LNCaP clone FGC (cell line): ENCODE measurements at regions not wholly inside any gene's neighbourhood (a gene's known extent, or its start where the extent isn't known, plus 50 kb on each side); places are given as distances from the start of the nearest gene placed in this dataset.

Source experiments
- DNase-seq: peaks from one replicate; pipeline ENCODE4 v3.0.0-alpha.2; 2011; ENCODE audit warnings: low read depth
- H3K4me3 ChIP-seq: 2 replicates; pipeline ENCODE4 v1.5.1; 2011; ENCODE audit warnings: mild to moderate bottlenecking, low read depth, low read length, control low read depth
- TF ChIP-seq, protein P1 (sequence below): IDR thresholded peaks from 2 replicates; pipeline ENCODE4 v1.5.1; 2012; ENCODE audit warnings: mild to moderate bottlenecking; ENCODE audit not compliant: control insufficient read depth, insufficient read depth; ENCODE audit errors: extremely low read depth

DNA sequence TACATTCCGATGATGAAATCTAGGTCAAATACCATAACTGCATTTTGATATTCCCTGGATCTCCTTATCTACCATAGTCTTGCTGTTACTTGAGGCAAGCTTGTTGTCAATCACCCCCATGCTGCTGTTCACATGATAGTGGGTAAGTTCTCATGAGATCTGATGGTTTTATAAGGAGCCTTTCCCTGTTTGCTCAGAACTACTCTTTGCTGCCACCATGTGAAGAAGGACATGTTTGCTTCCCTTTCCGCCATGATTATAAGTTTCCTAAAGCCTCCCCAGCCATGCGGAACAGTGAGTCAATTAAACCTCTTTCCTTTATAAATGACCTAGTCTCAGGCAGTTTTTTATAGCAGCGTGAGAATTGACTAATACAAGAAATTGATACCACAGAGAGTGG lies 432.0 kb downstream of the GLUD2 start:
- DNase-seq, result no peak
- no peak overlapping the region for H3K4me3 ChIP-seq
- TF ChIP-seq, protein P1, sequence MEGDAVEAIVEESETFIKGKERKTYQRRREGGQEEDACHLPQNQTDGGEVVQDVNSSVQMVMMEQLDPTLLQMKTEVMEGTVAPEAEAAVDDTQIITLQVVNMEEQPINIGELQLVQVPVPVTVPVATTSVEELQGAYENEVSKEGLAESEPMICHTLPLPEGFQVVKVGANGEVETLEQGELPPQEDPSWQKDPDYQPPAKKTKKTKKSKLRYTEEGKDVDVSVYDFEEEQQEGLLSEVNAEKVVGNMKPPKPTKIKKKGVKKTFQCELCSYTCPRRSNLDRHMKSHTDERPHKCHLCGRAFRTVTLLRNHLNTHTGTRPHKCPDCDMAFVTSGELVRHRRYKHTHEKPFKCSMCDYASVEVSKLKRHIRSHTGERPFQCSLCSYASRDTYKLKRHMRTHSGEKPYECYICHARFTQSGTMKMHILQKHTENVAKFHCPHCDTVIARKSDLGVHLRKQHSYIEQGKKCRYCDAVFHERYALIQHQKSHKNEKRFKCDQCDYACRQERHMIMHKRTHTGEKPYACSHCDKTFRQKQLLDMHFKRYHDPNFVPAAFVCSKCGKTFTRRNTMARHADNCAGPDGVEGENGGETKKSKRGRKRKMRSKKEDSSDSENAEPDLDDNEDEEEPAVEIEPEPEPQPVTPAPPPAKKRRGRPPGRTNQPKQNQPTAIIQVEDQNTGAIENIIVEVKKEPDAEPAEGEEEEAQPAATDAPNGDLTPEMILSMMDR, result peak; percentile 10; the same call in 1 of the 2 replicates

DNA sequence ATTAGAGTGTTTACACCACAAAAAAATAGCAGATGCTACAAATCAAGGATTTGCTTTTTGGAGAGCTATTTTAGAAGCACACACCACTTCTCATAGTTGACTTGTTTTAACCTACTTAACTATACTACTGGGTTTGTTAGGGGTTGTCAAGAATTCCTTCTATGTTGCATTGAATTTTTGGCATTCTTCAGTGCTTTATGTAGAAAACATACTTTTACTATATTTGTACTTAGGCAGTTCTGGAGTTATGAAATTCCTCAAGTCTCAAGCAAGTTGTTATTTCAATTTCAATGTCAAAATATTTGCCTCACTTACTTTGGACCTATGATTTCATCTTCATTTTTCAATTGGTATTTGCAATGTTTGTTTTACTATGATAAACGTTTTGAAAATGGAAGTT lies 449.6 kb downstream of the GLUD2 start:
- H3K4me3 ChIP-seq, result no peak overlapping the region
- TF ChIP-seq, protein P1, result no peak
- DNase-seq, result no peak

DNA sequence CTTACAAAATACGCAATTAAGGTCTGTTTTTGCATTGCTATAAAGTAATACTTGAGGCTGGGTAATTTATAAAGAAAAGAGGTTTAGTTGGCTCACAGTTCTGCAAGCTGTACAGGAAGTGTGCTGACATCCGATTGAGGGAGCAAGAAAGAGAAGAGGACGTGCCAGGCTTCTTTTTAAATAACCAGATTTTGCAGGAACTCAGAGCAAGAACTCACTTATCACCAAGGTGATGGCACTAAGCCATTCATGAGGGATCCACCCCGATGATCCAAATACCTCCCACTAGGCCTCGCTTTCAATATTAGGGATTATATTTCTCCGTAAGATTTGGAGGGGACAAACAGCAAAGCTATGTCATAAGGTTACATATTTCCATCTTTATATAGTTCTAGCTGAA lies 456.7 kb downstream of the GLUD2 start:
- no peak for DNase-seq
- H3K4me3 ChIP-seq, result no peak overlapping the region
- TF ChIP-seq, protein P1, result no peak

DNA sequence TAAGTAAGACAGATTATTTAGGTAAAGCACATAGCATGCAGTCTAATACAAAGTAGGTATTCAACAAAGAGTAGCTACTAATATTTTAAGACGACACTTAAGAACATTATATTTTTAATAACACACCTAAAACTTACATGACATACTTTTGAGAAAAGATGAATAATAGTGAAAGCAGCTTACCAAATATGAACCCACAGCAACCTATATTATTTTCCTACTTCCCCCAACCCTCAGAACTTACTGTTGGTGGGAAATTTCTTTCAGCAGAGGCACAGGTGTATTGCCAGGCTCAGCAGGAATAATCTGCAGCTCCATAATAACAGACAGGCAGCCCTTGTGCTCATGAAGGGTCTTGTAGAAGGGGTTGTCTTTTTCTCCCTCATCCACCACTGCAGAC lies 498.9 kb downstream of the GLUD2 start:
- H3K4me3 ChIP-seq, result no peak overlapping the region
- DNase-seq, result no peak
- TF ChIP-seq, protein P1, result no peak

DNA sequence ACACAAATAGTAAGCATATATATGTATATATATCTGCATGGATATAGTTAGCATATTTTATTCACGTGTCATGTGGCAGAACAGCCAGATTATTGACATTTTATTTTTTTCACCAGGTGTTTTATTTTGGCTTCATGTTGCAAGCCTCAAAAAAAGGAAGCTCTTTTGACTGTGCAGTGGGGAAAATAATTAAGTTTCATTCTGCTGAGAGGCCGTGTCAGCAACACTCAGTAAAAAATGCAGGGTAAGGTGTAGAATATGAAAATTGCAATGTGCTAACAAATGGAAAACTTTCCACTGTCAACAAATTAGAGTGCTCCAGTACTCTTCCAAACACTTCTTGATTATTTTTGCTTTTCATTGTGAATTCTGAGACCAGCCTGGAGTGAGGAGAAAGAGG lies 511.5 kb downstream of the GLUD2 start:
- H3K4me3 ChIP-seq, result no peak overlapping the region
- no peak for DNase-seq
- TF ChIP-seq, protein P1, result no peak

DNA sequence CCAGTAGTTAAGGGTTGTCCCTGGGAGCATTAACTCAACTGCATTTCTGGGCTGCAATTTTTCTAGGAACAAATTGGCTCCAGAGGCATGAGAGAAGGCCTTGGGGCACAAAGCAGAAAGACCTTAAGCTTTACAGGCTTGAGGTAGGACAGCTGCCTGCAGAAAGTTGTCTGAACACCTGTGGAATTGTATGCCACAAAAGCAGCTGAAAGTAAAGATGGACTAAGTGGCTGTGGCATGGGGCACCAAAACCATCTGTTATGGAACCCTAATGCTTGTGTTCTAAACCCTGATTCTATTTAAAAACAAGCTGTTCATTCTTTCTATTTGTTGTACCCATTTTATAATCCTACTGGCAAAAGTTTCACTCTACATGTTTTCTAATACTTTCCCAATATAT lies 515.2 kb downstream of the GLUD2 start:
- DNase-seq, result no peak

DNA sequence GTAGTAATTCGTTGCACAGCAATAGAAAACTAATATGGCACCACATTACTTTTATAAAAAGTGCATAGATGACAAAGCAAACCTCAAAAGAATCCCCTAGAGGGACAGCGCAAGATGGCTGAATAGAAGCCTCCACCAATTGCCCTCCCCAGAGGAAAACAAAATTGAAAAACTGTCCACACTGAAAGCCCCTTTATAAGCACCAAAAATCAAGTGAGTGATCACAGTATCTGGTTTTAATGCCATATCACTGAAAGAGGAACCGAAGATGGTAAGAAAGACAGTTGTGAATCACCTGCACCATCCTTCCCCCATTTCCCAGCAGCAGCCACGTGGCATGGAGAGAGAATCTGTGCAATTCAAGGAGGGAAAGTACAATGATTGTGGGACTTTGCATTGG lies 522.2 kb downstream of the GLUD2 start:
- H3K4me3 ChIP-seq, result no peak overlapping the region
- DNase-seq, result no peak
- TF ChIP-seq, protein P1, result no peak

More for the DNA sequence above, 515.2 kb downstream of the GLUD2 start:
- H3K4me3 ChIP-seq, result no peak overlapping the region
- TF ChIP-seq, protein P1, result no peak
